ENCODE measurements at regions not wholly inside any gene's neighbourhood (a gene's known extent, or its start where the extent isn't known, plus 50 kb on each side); places are given as distances from the start of the nearest gene placed in this dataset.
"Not testable (repeated sequence)": the region's sequence is repeated elsewhere in the genome, so short reads cannot be mapped to it uniquely, and the experiment has no call there.

DNA sequence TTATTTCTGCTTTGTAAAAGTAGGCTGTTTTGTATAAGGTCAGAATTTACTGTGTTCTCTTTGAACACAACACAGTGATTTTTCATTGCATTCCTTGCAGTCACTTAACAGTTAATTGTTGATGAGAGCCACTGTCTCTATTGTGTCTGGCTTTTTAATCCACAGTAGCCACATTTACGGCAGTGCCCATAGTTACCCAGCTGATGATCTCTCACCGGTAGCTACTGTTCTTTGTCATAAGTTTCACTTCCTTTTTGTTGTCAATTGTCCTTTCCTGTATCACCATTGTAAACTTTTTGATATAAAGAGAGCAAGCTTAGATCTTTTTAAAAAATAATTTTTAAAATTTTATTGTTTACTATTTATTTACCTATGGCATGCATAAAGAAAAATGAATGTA, 669.2 kb downstream of the PRIM2 start:
- not testable (repeated sequence) for H4K20me1 ChIP-seq, H3K9ac ChIP-seq, H3K4me1 ChIP-seq, H3K36me3 ChIP-seq, H3K4me2 ChIP-seq, H3K9me3 ChIP-seq, H3K27me3 ChIP-seq, H3K4me3 ChIP-seq, H3K27ac ChIP-seq

DNA sequence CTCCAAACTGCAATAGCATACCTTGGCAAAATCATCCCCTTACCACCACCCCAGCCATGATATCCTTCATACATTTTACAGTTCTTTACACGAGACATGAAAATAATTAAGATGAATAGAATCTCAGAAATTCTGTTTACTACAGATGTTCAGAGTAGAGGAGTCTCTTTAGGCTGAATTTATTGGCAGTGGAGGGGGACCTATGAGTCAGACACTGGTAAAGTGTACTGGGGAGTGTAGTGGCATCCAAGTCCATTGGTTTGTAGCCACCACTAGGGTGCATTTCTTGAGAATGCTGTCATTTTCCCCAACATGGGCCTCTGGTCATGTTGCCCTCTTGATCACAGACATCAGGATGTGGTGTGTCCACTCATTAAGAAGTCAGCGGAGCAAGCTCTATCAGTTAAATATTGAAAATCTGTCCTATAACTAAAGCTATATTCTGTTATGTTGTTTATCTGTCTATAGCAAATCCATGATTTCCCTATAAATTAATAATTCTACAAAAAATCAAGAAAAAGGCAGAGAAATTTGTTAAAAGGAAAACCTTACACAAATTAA, 672.2 kb downstream of the PRIM2 start:
- H4K20me1 ChIP-seq, H3K36me3 ChIP-seq, H3K4me3 ChIP-seq, H3K4me1 ChIP-seq, H3K27ac ChIP-seq, H3K4me2 ChIP-seq, H3K27me3 ChIP-seq, H3K9me3 ChIP-seq, H3K9ac ChIP-seq: not testable (repeated sequence)

DNA sequence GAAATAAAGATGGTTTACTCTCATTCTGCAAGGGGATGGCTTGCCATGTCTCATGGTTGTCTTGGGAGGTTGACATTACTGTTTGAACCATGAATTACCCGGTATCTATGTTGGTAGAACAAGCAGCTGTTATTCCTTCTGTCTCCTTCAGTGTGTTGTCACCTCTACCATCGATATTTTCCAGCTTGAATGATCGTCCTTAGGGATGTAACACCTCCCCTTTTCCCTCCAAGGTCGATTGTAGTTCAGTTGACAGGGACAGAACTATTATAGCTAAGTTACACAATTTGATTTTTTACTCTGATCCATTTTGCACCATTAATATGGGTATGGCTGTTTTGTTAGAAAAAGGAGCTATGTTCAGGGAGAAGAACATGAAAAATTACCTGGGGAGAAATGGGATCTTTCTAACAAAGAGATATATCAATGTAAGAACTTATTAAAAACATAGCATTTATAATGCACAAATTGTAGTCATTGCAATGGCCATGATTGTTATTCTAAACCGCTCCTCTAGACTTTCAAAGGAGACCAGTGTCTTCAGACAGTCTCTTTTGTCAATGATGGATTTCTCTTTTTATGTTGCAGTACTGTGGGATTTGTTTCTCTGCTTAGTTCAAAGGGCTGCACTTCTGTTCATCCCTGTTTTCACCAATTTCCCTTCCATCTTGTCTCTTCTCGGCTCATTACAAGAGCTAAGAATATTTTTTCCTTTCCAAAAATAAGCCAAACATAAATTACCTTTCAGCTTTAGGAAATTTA, 681.6 kb downstream of the PRIM2 start:
- H4K20me1 ChIP-seq, H3K9me3 ChIP-seq, H3K9ac ChIP-seq, H3K4me2 ChIP-seq, H3K4me1 ChIP-seq, H3K4me3 ChIP-seq, H3K27ac ChIP-seq, H3K36me3 ChIP-seq, H3K27me3 ChIP-seq: not testable (repeated sequence)

DNA sequence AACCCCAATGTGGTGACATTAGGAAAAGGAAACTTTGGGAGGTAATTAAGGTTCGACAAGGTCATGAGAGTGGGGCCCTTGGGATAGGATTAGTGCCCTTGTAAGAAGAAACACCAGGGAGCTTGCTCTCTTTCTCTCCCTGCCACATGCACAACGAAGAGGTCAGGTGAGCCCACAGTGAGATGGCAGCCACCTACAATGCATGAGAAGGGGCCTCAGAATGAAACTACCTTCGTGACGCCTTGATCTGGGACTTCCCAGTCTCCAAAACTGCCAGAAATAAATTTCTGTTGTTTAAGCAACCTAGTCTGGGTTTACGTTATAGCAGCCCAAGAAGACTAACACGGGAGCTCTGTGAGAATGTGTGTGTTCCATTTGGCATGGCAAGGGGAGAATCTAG, 682.8 kb downstream of the PRIM2 start:
- not testable (repeated sequence) for H3K27ac ChIP-seq, H3K27me3 ChIP-seq, H3K4me3 ChIP-seq, H4K20me1 ChIP-seq, H3K4me2 ChIP-seq, H3K4me1 ChIP-seq, H3K9ac ChIP-seq, H3K36me3 ChIP-seq
- peaks cover 10% of the 10 kb centered on the region for H3K9me3 ChIP-seq

DNA sequence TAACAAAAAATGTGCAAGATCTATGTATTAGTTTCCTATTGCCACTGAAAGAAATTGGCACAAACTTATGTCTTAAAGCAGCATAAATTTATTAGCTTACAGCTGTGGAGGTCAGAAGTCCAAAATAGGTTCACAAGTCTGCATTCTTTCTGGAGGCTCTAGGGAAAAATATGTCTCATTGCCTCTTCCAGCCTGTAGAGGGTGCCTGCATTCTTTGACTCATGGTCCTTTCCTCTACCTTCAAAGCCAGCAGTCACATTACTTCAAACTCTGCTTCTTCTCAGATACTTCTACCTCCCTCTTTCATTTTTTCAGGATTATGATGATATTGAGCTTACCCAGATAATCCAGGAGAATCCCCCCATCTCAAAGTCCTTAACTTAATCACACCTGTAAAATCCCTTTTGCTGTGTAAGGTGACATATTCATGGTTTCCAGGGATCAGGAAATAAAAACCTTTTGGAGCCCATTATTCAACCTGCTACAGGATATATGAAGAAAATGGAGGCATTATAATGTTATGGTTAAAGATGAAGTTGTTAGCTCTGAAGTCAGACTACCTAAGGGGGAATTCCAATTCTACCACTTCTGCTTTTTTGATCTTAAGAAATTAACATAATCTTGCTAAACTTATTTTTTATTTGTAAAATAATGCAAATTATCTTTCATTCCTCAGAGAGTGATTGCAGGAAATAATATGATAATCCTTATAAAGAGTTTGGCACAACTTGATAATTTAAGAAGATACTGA, 686.2 kb downstream of the PRIM2 start:
- H3K4me3 ChIP-seq, H3K36me3 ChIP-seq, H3K4me1 ChIP-seq, H3K27ac ChIP-seq, H3K27me3 ChIP-seq, H3K9ac ChIP-seq, H4K20me1 ChIP-seq, H3K4me2 ChIP-seq: not testable (repeated sequence)
- H3K9me3 ChIP-seq, result peaks cover 10% of the 10 kb centered on the region

DNA sequence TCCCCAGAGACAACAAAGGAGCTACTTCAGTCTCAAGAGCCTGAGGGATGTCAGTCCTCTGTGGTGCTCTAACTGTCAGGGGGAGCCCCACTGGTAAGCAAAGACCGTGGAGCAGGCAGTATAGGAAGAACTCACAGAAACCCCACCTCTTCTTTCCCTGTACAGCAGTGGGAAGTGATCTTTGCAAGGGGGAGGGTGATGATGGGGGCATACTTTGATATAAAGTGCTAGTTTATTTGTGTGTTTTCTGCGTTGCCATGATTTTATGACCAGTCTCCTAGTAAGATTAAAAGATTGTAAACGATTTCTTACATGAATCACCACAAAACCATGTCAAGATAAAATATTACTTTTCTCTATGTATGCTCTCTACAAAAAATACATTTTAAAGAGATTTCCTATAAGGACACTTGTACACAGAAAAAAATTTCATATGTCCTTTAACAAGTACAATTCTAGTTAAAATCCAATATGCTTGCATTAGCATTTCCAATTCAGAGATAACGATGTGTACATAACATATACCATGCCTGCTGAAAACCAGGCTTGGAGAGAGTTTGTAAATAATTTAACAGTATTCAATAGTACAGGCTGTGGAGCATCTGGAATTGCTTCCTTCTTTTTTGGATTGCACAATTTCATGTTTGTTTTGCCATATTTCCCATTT, 690.0 kb downstream of the PRIM2 start:
- not testable (repeated sequence) for H4K20me1 ChIP-seq, H3K4me1 ChIP-seq, H3K4me2 ChIP-seq, H3K27me3 ChIP-seq, H3K27ac ChIP-seq, H3K4me3 ChIP-seq, H3K36me3 ChIP-seq, H3K9ac ChIP-seq
- peaks cover 10% of the 10 kb centered on the region for H3K9me3 ChIP-seq

GRCh38 chr6:58008001-58008335, 690.5 kb downstream of the PRIM2 start:
- not testable (repeated sequence) for H3K4me2 ChIP-seq, H3K4me3 ChIP-seq, H3K36me3 ChIP-seq, H3K4me1 ChIP-seq, H3K9ac ChIP-seq, H3K27me3 ChIP-seq, H3K27ac ChIP-seq, H4K20me1 ChIP-seq
- H3K9me3 ChIP-seq, result peaks cover 10% of the 10 kb centered on the region

DNA sequence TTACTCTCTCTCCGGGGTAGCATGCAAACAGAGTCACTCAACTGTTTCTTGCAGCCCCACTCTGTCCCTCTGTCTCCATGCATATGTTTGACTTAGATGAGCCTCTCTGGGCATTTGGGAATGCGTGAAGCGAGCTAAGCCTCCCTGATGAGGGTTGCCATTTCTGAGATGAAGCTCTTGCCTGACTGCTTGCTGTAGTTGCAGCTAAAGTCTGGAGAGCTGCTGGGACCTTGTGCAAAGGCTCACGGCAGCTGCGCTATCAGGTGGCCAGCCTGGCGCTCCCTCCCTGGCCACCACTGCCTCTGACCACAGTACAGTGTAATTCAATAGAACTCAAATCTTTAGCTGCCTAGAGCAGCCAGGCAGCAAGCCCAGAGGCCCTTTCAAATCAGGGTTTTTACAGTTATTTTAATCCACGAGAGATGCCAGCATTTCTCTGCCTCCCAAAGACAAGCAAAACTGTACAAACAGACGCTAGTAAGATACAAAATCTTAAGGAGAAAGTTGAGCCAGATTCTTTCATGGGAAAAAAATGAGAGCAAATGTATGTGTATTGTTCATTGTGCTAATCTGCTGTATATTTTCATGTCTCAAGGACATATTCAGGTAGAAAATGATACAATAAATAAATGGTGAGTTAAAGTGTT, 694.6 kb downstream of the PRIM2 start:
- not testable (repeated sequence) for H3K36me3 ChIP-seq, H3K27me3 ChIP-seq, H3K4me2 ChIP-seq, H3K4me3 ChIP-seq, H3K9me3 ChIP-seq, H3K9ac ChIP-seq, H3K4me1 ChIP-seq, H4K20me1 ChIP-seq, H3K27ac ChIP-seq

- not testable (repeated sequence) for H3K4me1 ChIP-seq, H3K9ac ChIP-seq, H3K4me3 ChIP-seq, H3K36me3 ChIP-seq, H3K27me3 ChIP-seq, H3K27ac ChIP-seq, H3K4me2 ChIP-seq, H3K9me3 ChIP-seq, H4K20me1 ChIP-seq
Measured at GRCh38 chr6:58016614-58017013, 699.2 kb downstream of the PRIM2 start.

DNA sequence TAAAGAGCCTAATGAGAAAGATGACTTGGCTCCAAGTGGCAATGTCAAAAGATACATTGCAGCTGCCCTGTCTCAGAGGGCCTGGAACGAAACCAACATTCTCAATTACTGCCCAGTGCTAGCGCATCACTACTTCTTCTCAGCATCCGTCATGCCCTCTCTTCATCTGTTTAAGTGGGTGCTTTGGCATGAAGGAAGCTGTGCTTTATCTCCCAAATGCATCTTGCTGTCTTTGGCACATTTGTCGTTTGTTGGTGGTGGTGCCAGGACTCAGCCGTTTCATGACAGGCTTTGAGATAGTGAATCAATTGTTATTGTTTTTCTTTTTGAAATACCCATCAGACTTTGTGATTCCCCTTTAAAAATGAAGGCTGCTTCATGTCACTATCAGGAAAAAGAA, 710.8 kb downstream of the PRIM2 start:
- not testable (repeated sequence) for H3K27me3 ChIP-seq, H3K36me3 ChIP-seq, H4K20me1 ChIP-seq, H3K4me3 ChIP-seq, H3K9ac ChIP-seq, H3K4me1 ChIP-seq, H3K4me2 ChIP-seq, H3K9me3 ChIP-seq, H3K27ac ChIP-seq

- not testable (repeated sequence) for H3K27me3 ChIP-seq, H3K36me3 ChIP-seq, H3K27ac ChIP-seq, H3K9ac ChIP-seq, H3K4me1 ChIP-seq, H3K9me3 ChIP-seq, H3K4me2 ChIP-seq, H3K4me3 ChIP-seq, H4K20me1 ChIP-seq
Measured at GRCh38 chr6:58038213-58038612, 720.8 kb downstream of the PRIM2 start.

DNA sequence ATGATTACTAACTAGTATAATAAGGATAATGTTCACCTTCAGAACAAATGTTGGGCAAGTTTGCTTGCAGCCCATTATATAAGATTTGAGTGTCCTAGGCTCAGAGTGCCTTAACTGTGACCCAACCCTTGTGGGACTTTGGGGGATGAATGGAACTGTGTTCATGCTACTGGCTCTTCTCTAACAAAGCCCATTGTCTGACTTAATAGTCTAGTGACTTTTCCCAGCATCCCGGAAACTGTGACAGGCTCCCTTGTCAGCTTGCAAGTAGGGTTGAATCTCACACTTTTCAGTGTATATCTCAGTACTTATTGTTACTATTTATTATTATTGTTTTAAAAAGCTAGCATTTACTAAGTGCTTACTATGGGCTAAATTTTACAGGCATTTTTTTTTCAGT, 729.2 kb downstream of the PRIM2 start:
- not testable (repeated sequence) for H3K4me2 ChIP-seq, H3K4me1 ChIP-seq, H3K27me3 ChIP-seq, H4K20me1 ChIP-seq, H3K9me3 ChIP-seq, H3K4me3 ChIP-seq, H3K9ac ChIP-seq, H3K36me3 ChIP-seq, H3K27ac ChIP-seq

DNA sequence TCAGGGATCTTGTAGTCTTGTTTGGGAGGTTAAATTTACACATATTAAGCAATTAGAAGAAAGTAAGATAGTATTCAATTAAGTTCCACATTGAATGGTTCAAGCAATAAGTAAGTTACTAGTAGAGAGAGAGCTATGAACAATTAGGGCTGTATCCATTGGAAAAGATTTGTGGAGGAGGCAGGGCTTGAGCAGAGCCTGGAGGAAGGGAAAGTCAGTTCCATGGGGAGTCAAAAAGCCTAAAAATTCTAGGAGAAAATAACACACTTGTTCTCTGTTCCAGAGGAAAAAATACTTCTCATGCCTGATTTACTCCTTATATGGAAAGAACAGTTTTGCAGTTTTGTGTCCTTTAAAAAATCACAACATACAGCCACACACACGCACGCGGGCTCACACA, 730.0 kb downstream of the PRIM2 start:
- H3K4me2 ChIP-seq, H3K4me1 ChIP-seq, H3K4me3 ChIP-seq, H3K9ac ChIP-seq, H3K9me3 ChIP-seq, H3K27me3 ChIP-seq, H4K20me1 ChIP-seq, H3K36me3 ChIP-seq, H3K27ac ChIP-seq: not testable (repeated sequence)

DNA sequence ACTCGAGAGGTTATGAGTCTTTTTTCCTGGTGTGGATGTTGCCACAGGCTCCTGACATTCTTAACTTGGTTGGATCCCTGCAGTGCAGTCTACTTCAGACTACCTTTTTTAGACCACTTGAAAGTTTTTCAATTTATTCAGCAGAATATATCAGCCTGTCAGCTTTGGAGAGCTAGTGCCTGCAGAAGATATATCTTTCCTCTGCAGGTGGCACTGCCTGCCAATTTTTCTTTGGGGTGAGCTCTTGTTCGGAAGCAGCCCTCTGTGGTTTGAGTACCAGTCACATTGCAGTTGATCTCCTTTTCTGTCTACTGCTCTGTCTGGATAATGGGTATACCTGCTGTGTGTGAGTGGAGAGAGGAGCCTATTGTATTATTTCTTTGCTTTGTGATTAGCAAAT, 730.4 kb downstream of the PRIM2 start:
- H4K20me1 ChIP-seq, H3K36me3 ChIP-seq, H3K9ac ChIP-seq, H3K4me2 ChIP-seq, H3K9me3 ChIP-seq, H3K27ac ChIP-seq, H3K4me3 ChIP-seq, H3K4me1 ChIP-seq, H3K27me3 ChIP-seq: not testable (repeated sequence)
